ENCODE measurements at regions not wholly inside any gene's neighbourhood (a gene's known extent, or its start where the extent isn't known, plus 50 kb on each side); places are given as distances from the start of the nearest gene placed in this dataset.

- TF ChIP-seq, protein P1, sequence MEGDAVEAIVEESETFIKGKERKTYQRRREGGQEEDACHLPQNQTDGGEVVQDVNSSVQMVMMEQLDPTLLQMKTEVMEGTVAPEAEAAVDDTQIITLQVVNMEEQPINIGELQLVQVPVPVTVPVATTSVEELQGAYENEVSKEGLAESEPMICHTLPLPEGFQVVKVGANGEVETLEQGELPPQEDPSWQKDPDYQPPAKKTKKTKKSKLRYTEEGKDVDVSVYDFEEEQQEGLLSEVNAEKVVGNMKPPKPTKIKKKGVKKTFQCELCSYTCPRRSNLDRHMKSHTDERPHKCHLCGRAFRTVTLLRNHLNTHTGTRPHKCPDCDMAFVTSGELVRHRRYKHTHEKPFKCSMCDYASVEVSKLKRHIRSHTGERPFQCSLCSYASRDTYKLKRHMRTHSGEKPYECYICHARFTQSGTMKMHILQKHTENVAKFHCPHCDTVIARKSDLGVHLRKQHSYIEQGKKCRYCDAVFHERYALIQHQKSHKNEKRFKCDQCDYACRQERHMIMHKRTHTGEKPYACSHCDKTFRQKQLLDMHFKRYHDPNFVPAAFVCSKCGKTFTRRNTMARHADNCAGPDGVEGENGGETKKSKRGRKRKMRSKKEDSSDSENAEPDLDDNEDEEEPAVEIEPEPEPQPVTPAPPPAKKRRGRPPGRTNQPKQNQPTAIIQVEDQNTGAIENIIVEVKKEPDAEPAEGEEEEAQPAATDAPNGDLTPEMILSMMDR (IDR thresholded peaks at IDR 0.05): no peak
- no peak for TF ChIP-seq POLR2A (IDR thresholded peaks at IDR 0.05)
Measured at GRCh38 chr7:36062154-36062815, 90.8 kb upstream of the EEPD1 start.
